HG02970 (cell line): ENCODE measurements at regions not wholly inside any gene's neighbourhood (a gene's known extent, or its start where the extent isn't known, plus 50 kb on each side); places are given as distances from the start of the nearest gene placed in this dataset.

Source experiments
- ATAC-seq: cut with Tn5 transposase; IDR thresholded peaks from one replicate; pipeline ENCODE4 v1.9.1; 2021; ENCODE audit warnings: mild to moderate bottlenecking, moderate library complexity, moderate number of reproducible peaks; ENCODE audit not compliant: unreplicated experiment, low FRiP score

GRCh38 chr7:124996778-124997177 lies 67.2 kb upstream of the POT1 start:
- ATAC-seq = peak; percentile 58

- ATAC-seq = no peak
Measured at GRCh38 chr7:124992851-124993562, 63.4 kb upstream of the POT1 start.

GRCh38 chr7:124989911-124990310 lies 60.3 kb upstream of the POT1 start:
- no peak for ATAC-seq
